ENCODE measurements at regions not wholly inside any gene's neighbourhood (a gene's known extent, or its start where the extent isn't known, plus 50 kb on each side); places are given as distances from the start of the nearest gene placed in this dataset.

DNA sequence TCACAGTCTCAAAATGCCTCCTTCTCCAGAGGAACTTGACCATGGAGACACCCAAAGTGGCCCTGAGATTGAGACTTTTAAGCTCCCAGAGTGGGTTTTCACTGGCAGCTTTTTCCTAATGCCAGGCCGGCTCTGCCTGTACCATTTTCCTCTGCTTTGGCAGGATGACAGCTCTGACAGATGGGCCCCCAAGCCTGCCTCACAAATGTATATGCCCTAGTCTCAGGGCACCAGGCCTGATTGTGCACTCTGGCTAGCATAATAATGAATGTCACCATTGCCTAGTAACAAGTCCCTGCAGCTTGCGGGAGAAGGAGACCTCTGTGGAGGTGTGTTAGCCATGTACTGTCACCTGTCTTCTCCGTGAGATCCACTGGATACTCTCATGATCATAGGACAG lies 772.8 kb upstream of the TSPY4 start:
- Mint-ChIP-seq H3K4me3 (no peak overlapping the region), H3K4me1 (no peaks in the 10 kb centered on the region), H3K9me3 (peaks cover 91% of the 10 kb centered on the region), H3K36me3 (ENCODE audit: low read depth) (no peaks in the 10 kb centered on the region; the same call in 2 of the 3 replicates), H3K27me3 (ENCODE audit: insufficient read depth, low read depth, poor library complexity) (peaks cover 3% of the 10 kb centered on the region), H3K27ac (no peak overlapping the region)
- Histone ChIP-seq H3K79me2 (replicated peaks; ENCODE audit: insufficient read depth) (no peaks in the 10 kb centered on the region), H3K9me2 (ENCODE audit: insufficient read depth) (no peaks in the 10 kb centered on the region), H3K4me2 (no peak overlapping the region), H4K20me1 (replicated peaks; ENCODE audit: insufficient read depth) (no peaks in the 10 kb centered on the region), H2AFZ (no peak overlapping the region), H3K27ac (ENCODE audit: low read depth) (no peak overlapping the region), H3K4me1 (ENCODE audit: insufficient read depth) (no peaks in the 10 kb centered on the region), H3K27me3 (ENCODE audit: insufficient read depth) (no peaks in the 10 kb centered on the region), H3K36me3 (ENCODE audit: insufficient read depth) (no peaks in the 10 kb centered on the region), H3K4me3 (no peak overlapping the region), H3F3A (replicated peaks; ENCODE audit: low read depth) (no peaks in the 10 kb centered on the region)
- TF ChIP-seq, protein P1, sequence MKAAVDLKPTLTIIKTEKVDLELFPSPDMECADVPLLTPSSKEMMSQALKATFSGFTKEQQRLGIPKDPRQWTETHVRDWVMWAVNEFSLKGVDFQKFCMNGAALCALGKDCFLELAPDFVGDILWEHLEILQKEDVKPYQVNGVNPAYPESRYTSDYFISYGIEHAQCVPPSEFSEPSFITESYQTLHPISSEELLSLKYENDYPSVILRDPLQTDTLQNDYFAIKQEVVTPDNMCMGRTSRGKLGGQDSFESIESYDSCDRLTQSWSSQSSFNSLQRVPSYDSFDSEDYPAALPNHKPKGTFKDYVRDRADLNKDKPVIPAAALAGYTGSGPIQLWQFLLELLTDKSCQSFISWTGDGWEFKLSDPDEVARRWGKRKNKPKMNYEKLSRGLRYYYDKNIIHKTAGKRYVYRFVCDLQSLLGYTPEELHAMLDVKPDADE (IDR thresholded peaks at IDR 0.05) = no peak
- no peak for TF ChIP-seq NANOG (IDR thresholded peaks at IDR 0.05; ENCODE audit: borderline replicate concordance)
- TF ChIP-seq, protein P2, sequence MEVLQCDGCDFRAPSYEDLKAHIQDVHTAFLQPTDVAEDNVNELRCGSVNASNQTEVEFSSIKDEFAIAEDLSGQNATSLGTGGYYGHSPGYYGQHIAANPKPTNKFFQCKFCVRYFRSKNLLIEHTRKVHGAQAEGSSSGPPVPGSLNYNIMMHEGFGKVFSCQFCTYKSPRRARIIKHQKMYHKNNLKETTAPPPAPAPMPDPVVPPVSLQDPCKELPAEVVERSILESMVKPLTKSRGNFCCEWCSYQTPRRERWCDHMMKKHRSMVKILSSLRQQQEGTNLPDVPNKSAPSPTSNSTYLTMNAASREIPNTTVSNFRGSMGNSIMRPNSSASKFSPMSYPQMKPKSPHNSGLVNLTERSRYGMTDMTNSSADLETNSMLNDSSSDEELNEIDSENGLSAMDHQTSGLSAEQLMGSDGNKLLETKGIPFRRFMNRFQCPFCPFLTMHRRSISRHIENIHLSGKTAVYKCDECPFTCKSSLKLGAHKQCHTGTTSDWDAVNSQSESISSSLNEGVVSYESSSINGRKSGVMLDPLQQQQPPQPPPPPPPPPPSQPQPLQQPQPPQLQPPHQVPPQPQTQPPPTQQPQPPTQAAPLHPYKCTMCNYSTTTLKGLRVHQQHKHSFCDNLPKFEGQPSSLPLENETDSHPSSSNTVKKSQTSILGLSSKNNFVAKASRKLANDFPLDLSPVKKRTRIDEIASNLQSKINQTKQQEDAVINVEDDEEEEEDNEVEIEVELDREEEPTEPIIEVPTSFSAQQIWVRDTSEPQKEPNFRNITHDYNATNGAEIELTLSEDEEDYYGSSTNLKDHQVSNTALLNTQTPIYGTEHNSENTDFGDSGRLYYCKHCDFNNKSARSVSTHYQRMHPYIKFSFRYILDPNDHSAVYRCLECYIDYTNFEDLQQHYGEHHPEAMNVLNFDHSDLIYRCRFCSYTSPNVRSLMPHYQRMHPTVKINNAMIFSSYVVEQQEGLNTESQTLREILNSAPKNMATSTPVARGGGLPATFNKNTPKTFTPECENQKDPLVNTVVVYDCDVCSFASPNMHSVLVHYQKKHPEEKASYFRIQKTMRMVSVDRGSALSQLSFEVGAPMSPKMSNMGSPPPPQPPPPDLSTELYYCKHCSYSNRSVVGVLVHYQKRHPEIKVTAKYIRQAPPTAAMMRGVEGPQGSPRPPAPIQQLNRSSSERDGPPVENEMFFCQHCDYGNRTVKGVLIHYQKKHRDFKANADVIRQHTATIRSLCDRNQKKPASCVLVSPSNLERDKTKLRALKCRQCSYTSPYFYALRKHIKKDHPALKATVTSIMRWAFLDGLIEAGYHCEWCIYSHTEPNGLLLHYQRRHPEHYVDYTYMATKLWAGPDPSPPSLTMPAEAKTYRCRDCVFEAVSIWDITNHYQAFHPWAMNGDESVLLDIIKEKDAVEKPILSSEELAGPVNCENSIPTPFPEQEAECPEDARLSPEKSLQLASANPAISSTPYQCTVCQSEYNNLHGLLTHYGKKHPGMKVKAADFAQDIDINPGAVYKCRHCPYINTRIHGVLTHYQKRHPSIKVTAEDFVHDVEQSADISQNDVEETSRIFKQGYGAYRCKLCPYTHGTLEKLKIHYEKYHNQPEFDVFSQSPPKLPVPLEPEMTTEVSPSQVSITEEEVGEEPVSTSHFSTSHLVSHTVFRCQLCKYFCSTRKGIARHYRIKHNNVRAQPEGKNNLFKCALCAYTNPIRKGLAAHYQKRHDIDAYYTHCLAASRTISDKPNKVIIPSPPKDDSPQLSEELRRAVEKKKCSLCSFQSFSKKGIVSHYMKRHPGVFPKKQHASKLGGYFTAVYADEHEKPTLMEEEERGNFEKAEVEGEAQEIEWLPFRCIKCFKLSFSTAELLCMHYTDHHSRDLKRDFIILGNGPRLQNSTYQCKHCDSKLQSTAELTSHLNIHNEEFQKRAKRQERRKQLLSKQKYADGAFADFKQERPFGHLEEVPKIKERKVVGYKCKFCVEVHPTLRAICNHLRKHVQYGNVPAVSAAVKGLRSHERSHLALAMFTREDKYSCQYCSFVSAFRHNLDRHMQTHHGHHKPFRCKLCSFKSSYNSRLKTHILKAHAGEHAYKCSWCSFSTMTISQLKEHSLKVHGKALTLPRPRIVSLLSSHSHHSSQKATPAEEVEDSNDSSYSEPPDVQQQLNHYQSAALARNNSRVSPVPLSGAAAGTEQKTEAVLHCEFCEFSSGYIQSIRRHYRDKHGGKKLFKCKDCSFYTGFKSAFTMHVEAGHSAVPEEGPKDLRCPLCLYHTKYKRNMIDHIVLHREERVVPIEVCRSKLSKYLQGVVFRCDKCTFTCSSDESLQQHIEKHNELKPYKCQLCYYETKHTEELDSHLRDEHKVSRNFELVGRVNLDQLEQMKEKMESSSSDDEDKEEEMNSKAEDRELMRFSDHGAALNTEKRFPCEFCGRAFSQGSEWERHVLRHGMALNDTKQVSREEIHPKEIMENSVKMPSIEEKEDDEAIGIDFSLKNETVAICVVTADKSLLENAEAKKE (CRISPR knock-in tag; IDR thresholded peaks at IDR 0.05) = no peak
- no peak for TF ChIP-seq CREB1 (CRISPR knock-in tag; IDR thresholded peaks at IDR 0.05; ENCODE audit: low read depth)
- TF ChIP-seq, protein P3, sequence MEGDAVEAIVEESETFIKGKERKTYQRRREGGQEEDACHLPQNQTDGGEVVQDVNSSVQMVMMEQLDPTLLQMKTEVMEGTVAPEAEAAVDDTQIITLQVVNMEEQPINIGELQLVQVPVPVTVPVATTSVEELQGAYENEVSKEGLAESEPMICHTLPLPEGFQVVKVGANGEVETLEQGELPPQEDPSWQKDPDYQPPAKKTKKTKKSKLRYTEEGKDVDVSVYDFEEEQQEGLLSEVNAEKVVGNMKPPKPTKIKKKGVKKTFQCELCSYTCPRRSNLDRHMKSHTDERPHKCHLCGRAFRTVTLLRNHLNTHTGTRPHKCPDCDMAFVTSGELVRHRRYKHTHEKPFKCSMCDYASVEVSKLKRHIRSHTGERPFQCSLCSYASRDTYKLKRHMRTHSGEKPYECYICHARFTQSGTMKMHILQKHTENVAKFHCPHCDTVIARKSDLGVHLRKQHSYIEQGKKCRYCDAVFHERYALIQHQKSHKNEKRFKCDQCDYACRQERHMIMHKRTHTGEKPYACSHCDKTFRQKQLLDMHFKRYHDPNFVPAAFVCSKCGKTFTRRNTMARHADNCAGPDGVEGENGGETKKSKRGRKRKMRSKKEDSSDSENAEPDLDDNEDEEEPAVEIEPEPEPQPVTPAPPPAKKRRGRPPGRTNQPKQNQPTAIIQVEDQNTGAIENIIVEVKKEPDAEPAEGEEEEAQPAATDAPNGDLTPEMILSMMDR (conservative IDR thresholded peaks at IDR 0.05; ENCODE audit: low read depth in 2 of 2) = no peak
- no peak for TF ChIP-seq EZH2 (IDR thresholded peaks at IDR 0.05; ENCODE audit: low read depth, unreplicated experiment)
- TF ChIP-seq EZH2phosphoT487 (IDR thresholded peaks at IDR 0.05; ENCODE audit: unreplicated experiment) = no peak
- TF ChIP-seq ZNF114 (CRISPR knock-in tag; IDR thresholded peaks at IDR 0.05) = no peak
- no peak for TF ChIP-seq STAT1 (IDR thresholded peaks at IDR 0.05; ENCODE audit: unreplicated experiment)
- no peak for TF ChIP-seq JUNB (IDR thresholded peaks at IDR 0.05; ENCODE audit: unreplicated experiment)
- ATAC-seq (no peak), DNase-seq (ENCODE audit: low spot score) (no peak)
